GM10266 (cell line): ENCODE measurements at regions not wholly inside any gene's neighbourhood (a gene's known extent, or its start where the extent isn't known, plus 50 kb on each side); places are given as distances from the start of the nearest gene placed in this dataset.

ENCODE experiments used
- DNase-seq: peaks from one replicate; pipeline ENCODE4 v3.0.0; 2012; ENCODE audit errors: extremely low spot score
- TF ChIP-seq, protein P1 (sequence below): IDR thresholded peaks from 2 replicates; pipeline ENCODE4 v1.5.1; 2012; ENCODE audit warnings: mild to moderate bottlenecking, low read depth; ENCODE audit not compliant: control insufficient read depth, insufficient read depth; ENCODE audit errors: missing control alignments

DNA sequence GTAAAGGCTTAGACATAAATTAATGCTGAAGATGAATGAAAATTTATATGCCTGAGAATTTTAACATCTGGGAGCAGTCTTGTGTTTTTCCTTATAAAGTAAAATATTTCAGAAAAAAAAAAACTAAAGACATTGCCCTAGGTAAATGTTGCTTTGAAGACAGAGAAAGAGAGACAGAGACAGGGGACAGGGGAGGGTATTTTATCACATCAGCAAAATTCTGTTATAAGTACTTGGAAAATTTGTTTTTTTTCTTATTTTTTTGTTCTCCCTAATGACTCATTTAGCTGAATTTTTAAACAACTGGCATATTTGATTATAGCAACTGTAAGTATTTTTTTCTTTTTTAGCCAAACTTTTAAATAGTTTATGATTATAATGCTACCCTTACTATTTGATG, 1540.6 kb upstream of the GBE1 start:
- DNase-seq = no peak
- TF ChIP-seq, protein P1, sequence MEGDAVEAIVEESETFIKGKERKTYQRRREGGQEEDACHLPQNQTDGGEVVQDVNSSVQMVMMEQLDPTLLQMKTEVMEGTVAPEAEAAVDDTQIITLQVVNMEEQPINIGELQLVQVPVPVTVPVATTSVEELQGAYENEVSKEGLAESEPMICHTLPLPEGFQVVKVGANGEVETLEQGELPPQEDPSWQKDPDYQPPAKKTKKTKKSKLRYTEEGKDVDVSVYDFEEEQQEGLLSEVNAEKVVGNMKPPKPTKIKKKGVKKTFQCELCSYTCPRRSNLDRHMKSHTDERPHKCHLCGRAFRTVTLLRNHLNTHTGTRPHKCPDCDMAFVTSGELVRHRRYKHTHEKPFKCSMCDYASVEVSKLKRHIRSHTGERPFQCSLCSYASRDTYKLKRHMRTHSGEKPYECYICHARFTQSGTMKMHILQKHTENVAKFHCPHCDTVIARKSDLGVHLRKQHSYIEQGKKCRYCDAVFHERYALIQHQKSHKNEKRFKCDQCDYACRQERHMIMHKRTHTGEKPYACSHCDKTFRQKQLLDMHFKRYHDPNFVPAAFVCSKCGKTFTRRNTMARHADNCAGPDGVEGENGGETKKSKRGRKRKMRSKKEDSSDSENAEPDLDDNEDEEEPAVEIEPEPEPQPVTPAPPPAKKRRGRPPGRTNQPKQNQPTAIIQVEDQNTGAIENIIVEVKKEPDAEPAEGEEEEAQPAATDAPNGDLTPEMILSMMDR = no peak

DNA sequence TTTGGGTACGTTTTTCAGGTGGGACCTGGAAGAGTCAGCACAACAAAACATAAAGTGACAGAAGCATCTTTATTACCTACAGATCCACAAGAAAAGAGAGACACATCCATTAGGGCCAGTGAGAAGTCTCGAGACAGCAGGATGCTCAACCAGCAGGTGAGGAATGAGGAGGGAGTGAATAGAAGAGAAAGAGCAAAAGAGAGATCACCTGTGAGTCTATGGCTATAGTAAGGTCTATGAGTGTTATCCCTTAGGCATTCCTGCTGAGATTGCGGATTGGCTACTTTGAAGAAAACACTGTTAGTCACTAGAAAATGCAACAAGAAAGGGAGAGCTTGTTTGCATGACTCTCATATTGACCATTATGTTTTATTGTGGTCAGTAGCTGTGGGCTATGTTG, 1556.2 kb upstream of the GBE1 start:
- DNase-seq = no peak

DNA sequence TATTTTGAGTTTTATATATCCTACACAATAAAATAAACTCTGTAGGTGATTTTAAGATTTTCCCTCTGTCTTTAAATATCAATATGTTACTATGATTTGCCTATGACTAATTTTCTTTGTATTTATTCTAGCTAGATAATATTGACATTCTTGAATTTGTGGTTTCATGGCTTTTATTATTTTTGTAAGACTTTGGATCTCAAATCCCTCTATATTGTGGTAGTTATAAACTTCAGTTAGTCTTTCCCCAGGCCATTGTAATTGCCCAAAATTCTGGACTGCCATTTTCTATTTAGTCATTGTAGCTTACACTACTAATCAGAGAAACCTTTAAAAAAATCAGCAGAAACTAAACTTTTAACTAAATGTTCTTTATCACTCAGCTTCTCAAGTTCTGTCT, 1559.3 kb upstream of the GBE1 start:
- DNase-seq = no peak
- TF ChIP-seq, protein P1 = no peak

More for the DNA sequence above, 1556.2 kb upstream of the GBE1 start:
- TF ChIP-seq, protein P1 = no peak

DNA sequence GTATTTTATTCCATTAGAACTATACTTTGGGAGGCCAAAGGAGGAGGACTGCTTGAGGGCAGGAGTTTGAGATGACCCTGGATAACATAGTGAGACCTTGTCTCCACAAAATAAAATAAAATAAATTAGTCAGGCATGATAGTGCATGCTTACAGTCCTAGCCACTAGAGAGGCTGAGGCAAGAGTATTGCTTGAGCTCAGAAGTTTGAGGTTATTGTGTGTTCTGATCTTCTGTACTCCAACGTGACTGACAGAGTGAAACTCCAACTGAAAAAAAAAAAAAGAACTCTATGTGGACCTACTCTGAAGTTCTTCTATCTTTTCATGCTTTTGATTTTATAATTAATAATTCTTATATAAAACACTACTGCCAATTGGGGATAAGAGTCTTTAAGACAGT, 1560.0 kb upstream of the GBE1 start:
- TF ChIP-seq, protein P1 = no peak
- no peak for DNase-seq

DNA sequence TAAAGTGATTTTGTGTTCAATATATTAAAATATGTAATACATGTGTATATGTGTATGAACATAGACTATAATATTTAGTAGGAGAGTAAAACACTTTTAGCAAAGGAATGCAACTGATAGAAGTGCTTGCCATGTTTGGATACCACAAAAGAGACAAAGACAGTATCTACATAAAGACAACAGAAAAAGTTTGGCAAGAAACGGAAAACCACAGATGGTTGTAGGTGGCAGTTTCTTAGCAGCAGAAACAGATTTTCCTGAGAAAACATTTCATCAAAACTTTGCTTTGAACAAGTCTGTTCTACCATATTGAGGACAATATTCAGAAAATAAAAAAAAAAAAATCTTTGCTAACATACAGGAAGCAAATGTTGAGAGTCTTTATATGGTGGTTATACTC, 1560.4 kb upstream of the GBE1 start:
- no peak for DNase-seq
- TF ChIP-seq, protein P1 = no peak

DNA sequence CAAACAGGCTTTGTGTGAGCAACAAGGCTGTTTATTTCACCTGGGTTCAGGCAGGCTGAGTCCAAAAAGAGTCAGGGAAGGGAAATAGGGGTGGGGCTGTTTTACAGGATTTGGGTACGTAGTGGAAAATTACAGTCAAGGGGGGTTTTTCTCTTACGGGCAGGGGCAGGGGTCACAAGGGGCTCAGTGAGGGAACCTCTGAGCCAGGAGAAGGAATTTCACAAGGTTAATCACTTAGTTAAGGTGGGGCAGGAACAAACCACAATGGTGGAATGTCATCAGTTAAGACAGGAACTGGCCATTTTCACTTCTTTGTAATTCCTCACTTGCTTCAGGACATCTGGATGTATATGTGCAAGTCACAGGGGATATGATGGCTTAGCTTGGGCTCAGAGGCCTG, 1592.8 kb upstream of the GBE1 start:
- TF ChIP-seq, protein P1 = no peak
- DNase-seq = no peak

DNA sequence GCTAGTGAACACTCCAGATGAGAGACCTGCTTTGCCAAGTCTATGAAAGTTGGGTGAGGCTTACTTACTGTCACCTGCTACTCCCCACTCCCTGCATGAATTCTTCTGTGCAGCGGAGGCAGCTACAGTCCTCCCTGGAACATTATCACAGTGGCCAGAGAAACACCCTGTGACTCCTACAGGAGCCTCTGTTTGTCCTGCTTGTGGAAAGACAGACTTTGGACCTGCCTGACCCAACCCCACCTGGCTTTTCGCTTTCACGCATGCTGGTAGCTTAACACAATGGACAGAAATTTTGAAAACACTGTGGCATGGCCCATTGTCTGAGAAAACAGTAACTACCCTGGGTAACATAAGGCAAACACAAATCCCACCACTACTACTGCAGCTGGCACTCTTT, 1565.5 kb upstream of the CADM2 start:
- TF ChIP-seq, protein P1 = no peak

More for the DNA sequence above, 1565.5 kb upstream of the CADM2 start:
- DNase-seq = no peak
